ENCODE measurements at regions not wholly inside any gene's neighbourhood (a gene's known extent, or its start where the extent isn't known, plus 50 kb on each side); places are given as distances from the start of the nearest gene placed in this dataset.

DNA sequence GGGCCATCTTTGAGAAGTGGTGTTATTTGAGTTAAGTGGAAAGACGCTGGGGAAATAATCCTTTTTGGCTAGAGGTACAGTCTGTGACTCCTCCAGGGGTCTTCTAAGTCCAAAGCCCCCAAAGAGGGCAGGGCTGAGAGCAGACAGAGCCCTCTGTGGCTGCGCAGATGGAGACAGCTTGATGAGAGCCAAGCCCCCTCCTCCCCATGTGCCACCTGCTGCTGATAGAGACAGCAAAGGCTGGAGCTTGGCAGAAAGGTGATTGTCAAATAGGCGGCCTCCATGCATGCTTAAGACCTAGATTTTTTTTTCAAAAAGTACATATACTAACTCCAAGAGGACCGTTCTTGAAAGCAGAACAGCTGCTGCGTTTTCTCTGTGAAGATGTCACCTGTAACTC, 72.4 kb downstream of the CRYGS start:
- H3K36me3 ChIP-seq: no peaks in the 10 kb centered on the region
- H3K4me3 ChIP-seq: no peak overlapping the region
- TF ChIP-seq, protein P1, sequence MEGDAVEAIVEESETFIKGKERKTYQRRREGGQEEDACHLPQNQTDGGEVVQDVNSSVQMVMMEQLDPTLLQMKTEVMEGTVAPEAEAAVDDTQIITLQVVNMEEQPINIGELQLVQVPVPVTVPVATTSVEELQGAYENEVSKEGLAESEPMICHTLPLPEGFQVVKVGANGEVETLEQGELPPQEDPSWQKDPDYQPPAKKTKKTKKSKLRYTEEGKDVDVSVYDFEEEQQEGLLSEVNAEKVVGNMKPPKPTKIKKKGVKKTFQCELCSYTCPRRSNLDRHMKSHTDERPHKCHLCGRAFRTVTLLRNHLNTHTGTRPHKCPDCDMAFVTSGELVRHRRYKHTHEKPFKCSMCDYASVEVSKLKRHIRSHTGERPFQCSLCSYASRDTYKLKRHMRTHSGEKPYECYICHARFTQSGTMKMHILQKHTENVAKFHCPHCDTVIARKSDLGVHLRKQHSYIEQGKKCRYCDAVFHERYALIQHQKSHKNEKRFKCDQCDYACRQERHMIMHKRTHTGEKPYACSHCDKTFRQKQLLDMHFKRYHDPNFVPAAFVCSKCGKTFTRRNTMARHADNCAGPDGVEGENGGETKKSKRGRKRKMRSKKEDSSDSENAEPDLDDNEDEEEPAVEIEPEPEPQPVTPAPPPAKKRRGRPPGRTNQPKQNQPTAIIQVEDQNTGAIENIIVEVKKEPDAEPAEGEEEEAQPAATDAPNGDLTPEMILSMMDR (IDR thresholded peaks at IDR 0.05): no peak
- TF ChIP-seq EP300 (IDR thresholded peaks at IDR 0.05) (no peak), POLR2A (IDR thresholded peaks at IDR 0.05) (no peak)
- H3K9me3 ChIP-seq: no peaks in the 10 kb centered on the region
- H3K27me3 ChIP-seq: no peaks in the 10 kb centered on the region
- H3K4me1 ChIP-seq: no peaks in the 10 kb centered on the region
- H3K27ac ChIP-seq: no peak overlapping the region
- WGBS, 2 donors: 77 to 88% methylated on average over 5 of the region's 5 CpGs
- DNase-seq (ENCODE audit: low spot score in 2 of 2): no peak

DNA sequence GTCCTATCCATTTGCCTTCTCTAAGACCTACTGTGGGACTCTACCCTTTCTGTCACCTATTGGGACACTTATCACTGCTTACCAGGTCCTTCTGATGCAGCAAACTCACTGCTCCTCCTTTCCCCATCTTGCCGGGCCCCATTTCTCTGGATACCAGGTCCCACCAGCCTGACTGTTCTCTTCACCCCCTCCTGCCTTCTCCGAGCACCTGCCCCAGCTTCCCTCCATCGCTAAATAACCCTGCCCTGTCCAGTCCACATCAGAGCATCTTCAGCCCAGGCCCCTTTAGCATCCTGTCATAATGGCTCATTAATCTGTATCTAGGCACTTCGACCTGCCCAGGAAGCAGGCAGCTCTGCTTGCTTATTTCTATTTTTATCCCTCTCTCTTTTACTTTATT, 74.7 kb downstream of the CRYGS start:
- H3K27ac ChIP-seq: no peak overlapping the region
- TF ChIP-seq EP300 (IDR thresholded peaks at IDR 0.05): no peak
- TF ChIP-seq, protein P1 (IDR thresholded peaks at IDR 0.05): no peak
- TF ChIP-seq POLR2A (IDR thresholded peaks at IDR 0.05): no peak
- WGBS, 2 donors: 71% methylated on average over 4 of the region's 4 CpGs

DNA sequence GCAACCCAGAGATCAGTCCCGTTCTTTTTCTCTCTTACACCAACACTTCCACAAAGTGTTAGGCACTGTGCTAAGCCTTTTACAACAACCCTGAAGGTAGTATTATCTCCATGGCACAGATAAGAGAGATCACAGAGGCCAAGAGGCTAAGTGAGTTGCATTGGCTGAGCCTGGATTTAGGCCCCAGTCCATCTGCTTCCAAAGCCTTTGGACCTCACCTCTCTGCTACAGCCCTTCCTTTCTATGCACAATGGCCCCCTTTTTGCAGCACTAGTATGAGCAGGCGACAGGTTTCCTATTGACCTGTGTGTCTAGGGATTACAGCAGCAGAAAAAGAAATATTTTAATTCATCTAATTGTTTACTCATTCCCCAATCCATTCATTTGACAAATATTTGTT, 76.2 kb downstream of the CRYGS start:
- no peaks in the 10 kb centered on the region for H3K9me3 ChIP-seq
- no peak overlapping the region for H3K4me3 ChIP-seq
- H3K4me1 ChIP-seq: no peaks in the 10 kb centered on the region
- H3K36me3 ChIP-seq: no peaks in the 10 kb centered on the region
- 63 to 79% methylated on average over 2 of the region's 2 CpGs for WGBS, 2 donors
- no peak for TF ChIP-seq POLR2A (IDR thresholded peaks at IDR 0.05)
- TF ChIP-seq, protein P1 (IDR thresholded peaks at IDR 0.05): no peak
- no peak for TF ChIP-seq EP300 (IDR thresholded peaks at IDR 0.05)
- no peak overlapping the region for H3K27ac ChIP-seq
- DNase-seq (ENCODE audit: low spot score in 2 of 2): no peak
- no peaks in the 10 kb centered on the region for H3K27me3 ChIP-seq

More for the DNA sequence above, 74.7 kb downstream of the CRYGS start:
- DNase-seq (ENCODE audit: low spot score in 2 of 2): no peak
- Histone ChIP-seq H3K36me3 (no peaks in the 10 kb centered on the region), H3K27me3 (no peaks in the 10 kb centered on the region), H3K9me3 (no peaks in the 10 kb centered on the region), H3K4me3 (no peak overlapping the region), H3K4me1 (no peaks in the 10 kb centered on the region)

DNA sequence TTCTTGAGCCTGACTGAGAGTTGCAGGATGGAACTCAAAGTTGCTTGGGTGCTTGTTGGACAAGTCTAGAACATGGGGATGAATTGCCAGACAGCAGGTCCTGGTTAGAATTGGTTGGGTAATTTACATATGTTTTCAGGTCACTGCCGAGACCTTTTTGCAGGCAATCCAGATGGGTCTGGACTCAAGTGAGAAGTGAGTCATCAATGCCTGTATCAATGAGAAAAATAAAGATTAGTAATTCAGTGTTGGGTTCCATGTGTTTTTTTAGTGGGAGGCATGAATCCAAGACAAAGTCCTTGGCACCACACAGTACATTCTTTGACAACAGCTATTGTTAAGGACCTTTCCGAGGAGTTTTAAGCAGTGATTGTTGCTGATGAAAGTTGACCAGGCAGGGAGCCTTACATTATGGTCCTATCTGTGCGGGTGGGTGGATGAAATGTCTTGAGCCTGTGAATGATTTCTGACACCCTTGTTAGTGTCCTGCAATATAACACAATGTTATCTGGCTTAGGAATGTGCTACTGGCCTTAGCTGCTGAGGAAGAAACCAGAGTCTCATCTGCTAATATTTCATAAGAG, 77.7 kb downstream of the CRYGS start:
- no peaks in the 10 kb centered on the region for H3K4me1 ChIP-seq
- no peaks in the 10 kb centered on the region for H3K27me3 ChIP-seq
- H3K4me3 ChIP-seq: no peak overlapping the region
- no peaks in the 10 kb centered on the region for H3K36me3 ChIP-seq
- H3K9me3 ChIP-seq: no peaks in the 10 kb centered on the region
- 32 to 53% methylated on average over 3 of the region's 3 CpGs for WGBS, 2 donors
- DNase-seq (ENCODE audit: low spot score in 2 of 2): no peak
- H3K27ac ChIP-seq: no peak overlapping the region
- no peak for TF ChIP-seq EP300 (IDR thresholded peaks at IDR 0.05)
- TF ChIP-seq, protein P1 (IDR thresholded peaks at IDR 0.05): no peak

DNA sequence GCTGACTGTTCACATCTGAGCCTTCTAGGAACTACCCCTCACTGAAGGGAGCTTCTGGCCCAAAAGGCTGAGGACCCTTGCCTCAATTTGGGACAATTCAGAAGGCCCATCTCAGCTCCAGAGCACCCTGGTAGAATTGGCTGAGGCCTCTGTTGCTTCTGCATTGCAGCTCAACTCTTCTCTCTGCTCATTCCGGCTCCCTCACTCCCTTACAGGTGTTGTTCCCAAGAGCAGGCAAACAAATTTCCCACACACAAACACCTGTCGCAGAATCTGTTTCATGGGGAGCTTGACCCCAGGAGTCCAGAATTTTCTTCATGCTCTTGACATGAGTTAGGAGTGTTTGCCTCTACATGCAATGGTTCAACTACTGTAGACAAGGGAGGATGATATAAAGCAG, 78.7 kb downstream of the CRYGS start:
- Histone ChIP-seq H3K27ac (no peak overlapping the region), H3K9me3 (no peaks in the 10 kb centered on the region), H3K4me1 (no peaks in the 10 kb centered on the region), H3K4me3 (no peak overlapping the region), H3K27me3 (no peaks in the 10 kb centered on the region), H3K36me3 (no peaks in the 10 kb centered on the region)
- no peak for TF ChIP-seq POLR2A (IDR thresholded peaks at IDR 0.05)
- no peak for TF ChIP-seq EP300 (IDR thresholded peaks at IDR 0.05)
- TF ChIP-seq, protein P1 (IDR thresholded peaks at IDR 0.05): no peak
- no peak for DNase-seq (ENCODE audit: low spot score in 2 of 2)
- WGBS, 2 donors: 100% methylated on average over 2 of the region's 2 CpGs

All from tibial nerve (tissue), 4 donors.